HG02798 (cell line): ENCODE measurements at regions not wholly inside any gene's neighbourhood (a gene's known extent, or its start where the extent isn't known, plus 50 kb on each side); places are given as distances from the start of the nearest gene placed in this dataset.

Experiments used
- ATAC-seq: cut with Tn5 transposase; IDR thresholded peaks from one replicate; pipeline ENCODE4 v1.9.1; 2021; ENCODE audit warnings: mild to moderate bottlenecking; ENCODE audit not compliant: unreplicated experiment, poor library complexity

DNA sequence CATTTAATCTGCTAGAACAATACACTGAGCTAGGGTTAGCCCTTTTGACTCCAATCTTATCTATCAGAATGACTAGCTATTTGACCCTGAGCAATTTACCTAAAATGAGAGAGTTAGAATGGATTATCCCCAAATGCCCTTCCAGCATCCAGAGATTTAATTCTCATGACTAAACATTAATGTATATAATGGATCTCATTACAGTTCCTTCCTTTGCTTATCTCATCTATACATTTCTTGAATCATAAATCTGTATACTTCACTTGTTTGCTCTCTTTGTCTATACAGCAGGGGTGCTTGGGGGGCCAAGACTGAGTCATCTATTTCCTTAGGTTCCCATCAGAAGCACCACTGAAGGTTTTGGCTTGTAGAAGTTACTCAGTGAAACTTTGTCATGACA lies 565.8 kb downstream of the IGSF11 start:
- ATAC-seq = no peak

DNA sequence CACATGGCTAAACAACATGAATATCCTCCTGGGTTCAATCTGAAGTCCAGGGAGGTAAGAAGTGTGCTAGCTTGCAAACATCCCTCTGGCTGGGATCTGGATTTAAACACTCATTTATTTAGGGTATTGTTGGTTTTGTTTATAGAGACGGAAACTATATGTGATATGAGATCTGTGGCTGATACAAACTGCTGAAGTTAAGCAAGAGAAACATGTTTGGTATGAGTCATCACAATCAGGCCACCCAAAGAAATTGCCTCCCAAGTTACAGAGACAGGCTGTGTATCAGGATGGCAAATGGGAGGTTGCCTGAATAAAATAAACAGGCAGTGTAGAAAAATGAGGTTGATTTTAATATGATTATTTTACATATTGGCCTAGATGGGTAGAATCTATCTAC lies 562.1 kb downstream of the IGSF11 start:
- no peak for ATAC-seq

DNA sequence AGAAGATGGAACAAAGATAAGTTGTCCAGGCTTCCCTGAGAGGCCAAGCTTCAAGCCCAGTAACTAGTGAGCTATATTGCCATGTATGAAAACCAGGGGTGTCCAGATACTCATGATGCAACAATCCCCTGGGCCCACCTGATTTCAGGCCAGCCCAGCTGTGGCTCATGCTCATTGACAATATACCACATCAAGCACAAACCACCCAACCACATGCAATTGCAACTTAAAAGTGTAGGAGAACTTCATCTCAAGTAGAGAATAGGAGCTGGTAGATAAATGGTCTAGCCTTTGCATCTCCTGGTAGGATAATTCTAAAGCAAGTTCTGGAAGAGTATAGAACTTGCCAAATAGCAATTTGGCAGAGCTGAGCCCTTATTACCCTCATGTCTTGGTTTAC lies 561.3 kb downstream of the IGSF11 start:
- no peak for ATAC-seq

DNA sequence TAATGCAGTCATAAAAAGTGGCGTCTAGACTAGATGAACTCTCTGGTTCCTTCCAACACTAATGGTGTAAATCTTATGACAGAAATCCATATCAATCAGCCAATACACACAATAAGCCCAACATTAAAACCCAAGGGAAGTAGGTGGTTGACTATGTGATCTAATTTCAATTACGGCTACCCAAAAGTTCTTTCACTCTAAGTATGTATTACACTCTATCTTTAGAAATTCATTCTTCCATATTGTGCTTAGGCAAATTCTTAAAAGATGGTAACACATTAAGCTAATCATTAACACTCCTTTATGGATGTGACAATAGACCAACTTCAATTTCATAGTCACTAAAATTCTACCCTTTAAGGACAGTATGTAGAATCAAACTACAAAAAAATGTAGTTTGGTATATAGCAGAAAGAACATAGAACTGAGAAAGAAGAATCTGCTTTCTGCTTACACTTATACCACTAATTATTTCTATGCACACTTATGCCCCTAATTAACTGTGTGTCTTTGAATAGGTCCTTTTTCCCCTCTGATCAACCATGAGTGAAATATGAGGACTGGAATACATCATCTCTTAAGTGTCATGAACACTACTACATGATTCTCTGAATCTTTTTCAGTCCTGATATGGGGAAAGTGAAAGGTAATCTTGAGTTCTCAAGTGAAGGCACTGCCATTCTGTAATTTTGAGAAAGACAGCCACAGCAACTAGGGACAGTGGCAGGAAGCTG lies 557.6 kb downstream of the IGSF11 start:
- ATAC-seq = no peak

DNA sequence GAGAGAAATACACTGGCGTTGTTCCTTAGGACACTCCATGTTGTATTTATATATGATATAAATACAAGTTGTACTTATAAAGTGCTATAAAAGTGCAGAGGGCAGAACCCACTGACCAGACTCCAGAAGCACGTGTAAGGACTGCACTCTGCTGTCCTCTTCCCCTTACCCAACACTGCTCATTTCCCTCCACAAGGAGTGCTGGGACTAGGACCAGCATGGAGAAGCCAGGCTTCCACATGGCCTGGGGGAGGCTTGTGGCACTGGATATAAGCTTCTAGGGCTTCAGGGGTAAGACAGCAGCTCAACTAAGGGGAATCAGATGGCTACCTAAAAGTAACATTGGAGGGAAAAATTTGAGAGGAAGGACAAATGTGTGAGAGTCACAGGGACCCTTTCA lies 556.9 kb downstream of the IGSF11 start:
- ATAC-seq = no peak

DNA sequence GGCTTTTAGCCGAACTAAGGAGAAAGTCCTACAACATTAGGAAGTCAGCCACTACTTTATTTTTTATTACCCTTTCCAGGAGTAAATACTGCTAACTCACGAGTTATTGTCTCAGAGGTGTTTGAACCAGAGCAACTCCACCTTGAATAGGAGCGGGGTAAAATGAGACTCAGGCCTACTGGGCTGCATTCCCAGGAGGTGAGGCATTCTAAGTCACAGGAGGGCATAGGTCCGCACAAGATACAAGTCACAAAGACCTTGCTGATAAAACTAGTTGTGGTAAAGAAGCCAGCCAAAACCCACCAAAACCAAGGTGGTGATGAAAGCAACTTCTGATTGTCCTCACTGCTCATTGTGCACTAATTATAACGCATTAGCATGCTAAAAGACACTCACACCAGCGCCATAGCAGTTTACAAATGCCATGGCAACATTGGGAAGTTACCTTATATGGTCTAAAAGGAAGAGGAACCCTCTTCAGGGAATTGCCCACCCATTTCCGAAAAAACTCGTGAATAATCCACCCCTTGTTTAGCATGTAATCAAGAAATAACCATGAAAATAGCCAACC lies 555.9 kb downstream of the IGSF11 start:
- ATAC-seq = no peak

DNA sequence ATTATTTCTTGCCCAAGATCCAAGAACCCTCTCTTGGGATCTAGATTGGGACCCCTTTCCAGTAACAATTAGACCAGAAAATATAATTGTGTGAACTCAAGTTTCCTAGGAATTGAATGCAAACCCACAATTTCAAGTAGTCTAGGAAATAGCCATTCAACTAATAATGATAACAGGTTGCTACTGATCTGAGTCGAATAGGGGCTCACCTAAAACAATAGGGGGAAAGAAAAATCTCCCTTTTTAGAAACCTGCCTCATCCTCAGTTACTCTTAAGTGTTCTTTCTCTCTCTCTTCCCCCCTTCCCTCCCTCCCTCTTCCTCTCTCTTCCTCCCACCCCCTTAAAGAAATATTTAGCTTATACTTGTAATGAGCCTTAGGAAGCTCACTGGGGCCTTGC lies 555.3 kb downstream of the IGSF11 start:
- no peak for ATAC-seq

DNA sequence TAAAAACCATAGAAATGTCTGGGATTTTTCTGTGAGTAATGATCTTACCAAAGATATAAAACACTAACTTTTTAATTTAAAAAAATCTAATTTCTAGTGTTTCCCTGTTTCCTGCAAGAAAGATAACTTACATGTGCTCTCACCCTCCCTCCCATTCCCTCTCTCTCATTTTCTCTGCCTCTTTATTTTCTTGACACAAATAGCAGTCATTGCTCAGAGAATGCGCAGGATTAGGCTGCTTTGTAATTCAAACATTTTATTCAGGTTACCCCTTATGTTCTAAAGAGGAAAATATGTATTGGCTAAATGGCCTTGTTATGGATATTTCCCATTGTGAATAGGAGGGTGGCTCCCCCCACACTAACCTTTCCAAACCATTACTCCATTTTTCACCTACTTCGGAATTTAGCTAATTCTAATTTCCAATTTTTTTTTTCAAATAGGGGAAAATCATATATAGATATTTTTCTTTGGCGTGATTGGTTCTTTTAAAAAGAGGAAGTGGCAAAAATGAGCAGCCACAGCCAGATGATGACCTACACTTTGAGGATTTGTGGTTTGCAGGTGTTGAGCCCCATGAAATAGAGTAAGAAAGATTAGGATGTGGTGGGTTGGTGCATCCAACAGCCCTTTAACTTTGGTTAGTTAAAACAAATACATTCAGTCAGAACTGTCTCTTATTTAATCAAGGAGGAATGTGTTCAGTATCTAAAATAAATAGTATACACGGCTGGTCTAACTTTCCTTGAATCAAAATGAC lies 554.4 kb downstream of the IGSF11 start:
- ATAC-seq = peak; percentile 33

DNA sequence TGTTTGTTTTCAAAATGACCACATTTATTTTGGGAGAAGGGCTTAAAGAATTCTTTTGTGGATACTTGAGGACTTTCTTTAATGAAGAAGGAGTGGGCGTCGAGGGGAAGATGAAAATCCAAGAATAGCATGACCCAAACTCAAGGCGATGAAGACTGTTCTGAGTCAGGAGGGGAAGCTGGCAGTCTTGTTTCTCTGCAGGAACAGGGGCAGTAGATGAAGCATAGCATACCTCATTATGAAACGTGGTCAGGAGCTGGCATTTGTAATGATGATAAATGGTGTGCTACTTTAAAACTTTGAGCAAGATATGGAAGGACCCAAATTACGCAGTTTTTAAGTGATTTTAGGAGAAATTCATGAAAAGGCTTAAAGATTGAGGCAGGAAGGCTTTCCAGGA lies 549.0 kb downstream of the IGSF11 start:
- no peak for ATAC-seq

DNA sequence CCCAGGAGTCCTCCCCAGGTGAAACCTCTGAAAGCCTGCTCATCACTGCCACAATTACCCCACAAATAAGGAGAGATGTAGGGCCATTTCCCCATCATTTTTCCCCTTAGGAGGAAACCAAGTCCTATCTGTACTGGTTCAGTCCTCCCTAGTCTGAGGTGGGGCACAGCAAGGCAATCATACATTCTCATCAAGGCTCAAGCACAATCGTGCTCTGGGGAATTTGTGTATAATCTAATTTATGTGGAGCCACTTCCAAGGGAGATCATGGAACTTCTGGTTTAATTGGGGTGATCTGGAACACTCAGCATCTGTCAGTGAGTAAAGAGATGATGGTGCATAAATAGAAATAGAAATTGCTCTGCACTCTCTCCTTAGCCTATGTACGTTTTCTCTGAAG lies 546.9 kb downstream of the IGSF11 start:
- ATAC-seq = no peak

DNA sequence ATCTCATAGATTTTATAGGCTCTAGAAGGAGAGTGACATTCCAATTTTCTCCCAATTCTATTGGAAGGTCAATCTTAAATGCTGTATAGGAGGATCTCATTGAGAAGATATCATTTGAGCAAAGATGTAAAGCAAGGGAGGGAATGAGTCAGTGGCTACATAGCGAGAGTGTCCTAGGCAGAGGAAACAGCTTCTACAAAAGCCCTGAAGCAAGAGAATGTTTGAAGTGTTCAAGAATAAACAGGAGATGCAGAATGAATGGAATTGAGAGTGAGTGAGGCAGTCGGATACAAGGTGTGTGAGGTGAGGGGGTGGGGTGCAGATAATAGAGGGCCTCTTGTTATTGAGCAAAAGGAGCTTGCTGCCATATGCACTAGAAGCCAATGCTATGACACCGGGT lies 545.9 kb downstream of the IGSF11 start:
- no peak for ATAC-seq

DNA sequence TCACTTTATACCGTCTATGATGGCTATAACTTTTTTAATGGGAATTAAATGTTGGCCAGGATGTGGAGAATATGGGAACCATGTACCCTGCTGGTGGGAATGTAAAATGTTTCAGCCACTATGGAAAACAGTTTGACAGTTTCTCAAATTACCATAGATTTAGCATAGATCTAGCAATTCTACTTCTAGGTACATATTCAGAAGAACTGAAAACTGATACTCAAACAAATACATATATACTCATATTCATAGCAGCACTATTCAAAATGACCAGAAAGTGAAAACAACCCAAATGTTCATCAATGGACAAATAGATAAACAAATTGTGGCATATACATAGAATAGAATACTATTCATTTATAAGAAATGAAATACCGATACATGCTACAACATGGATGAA lies 539.4 kb downstream of the IGSF11 start:
- ATAC-seq = no peak

DNA sequence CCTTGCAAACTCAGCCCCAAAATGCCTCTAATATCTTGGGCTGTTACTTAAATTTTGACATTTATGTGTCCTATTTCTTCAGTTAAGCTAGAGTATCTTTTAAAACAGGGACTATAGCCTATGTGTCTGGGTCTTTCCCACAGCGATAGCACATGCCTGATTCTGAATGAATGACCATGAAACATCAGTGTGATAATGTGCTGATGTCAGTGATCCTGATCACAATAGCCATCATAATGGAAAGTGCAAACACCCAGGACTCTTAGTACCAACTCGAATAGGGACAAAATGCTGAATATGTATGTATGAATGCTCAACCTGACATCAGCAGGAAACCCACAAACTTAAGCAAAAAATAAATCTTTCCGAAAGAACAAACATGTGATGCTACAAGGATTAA lies 537.4 kb downstream of the IGSF11 start:
- no peak for ATAC-seq

DNA sequence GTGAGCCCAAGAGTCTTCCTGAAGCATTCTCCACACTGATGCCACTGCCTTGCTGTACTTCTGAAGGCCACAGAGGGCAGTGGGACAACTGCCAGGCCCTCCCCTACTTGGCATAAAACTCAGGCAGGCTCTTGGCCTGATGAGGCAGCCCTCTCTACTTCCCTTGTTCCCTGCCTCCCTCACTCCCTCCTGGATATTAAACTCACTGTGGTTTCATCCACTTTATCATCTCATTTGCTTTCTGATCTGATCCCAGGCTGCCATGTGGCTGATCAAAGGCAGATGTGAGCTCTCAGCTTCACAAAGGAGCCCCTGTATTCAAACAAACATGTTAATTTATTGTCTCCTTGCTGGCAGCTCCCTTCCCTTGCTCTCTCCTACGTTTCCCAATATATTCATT lies 533.5 kb downstream of the IGSF11 start:
- ATAC-seq = no peak

DNA sequence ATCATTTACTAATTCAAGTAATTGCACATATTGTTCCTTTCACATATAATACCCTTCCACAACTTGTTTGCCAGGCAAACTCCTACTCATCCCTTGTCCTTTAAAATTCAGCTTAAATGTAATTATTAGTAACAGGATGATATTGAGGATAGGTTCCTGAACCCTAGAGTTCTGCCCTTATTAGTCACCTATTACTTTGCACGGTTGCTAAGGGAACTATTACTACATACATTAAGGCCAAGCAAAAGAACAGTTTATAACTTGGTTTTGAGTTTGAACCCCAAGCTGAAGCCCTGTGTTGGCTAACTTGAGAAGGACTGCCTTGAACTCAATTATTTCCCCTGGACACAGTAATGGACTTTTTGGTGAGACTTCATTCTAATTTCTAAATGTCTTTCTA lies 529.7 kb downstream of the IGSF11 start:
- ATAC-seq = no peak

DNA sequence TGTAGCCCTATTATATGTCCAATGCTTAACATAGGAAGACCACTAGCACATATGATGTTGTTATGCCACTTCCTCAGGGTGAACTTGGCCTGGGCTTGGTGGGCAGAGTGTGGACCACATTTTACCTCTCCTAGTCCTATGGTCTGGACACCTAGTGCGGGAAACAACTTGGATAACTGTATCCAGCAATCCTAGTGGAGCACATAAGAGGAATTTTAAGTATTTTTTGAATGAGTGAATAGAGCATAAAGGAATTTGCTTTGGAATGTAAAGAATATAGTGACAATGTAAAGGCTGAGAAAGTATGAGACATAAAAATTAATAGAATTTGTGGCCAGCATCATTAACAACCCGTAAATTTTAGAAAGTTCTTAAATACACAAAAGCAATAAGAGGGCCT lies 528.9 kb downstream of the IGSF11 start:
- ATAC-seq = no peak

DNA sequence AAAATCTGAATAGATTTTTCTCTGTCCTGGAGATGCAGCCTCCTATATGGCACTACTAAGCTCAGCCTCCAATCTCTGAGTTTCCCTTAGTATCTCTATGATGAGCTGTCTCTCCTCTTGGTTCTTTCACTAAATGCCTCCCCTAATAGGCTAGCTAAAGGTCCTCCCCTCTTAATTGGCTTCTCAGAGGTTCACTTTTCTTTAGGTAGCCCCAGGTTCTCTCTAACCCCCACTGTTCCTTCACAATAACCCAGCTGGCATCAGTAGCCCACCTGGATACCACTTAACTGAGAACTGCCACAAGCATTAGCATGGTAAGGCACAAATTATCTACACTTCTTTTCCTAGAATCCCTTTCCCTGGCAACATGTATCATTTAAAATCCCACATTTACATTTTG lies 523.2 kb downstream of the IGSF11 start:
- ATAC-seq = no peak

DNA sequence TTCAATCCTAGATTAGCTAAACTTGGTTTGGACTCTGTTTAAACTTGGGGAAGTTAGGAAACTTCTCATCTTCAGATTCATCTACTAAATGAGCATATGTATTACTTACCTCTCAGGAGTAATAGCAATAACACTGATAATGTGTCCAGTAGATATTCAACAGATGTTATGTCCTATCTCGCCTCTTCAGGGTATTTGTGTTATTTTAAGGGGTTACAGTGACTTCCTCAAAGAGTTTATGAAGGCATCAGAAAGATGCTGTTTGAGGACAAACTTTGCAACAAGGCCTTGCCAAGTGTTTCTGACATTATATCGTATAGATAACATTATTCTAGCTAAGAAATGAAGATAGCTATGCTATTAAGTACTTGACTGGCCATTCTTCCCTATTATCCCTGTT lies 522.3 kb downstream of the IGSF11 start:
- ATAC-seq = no peak

DNA sequence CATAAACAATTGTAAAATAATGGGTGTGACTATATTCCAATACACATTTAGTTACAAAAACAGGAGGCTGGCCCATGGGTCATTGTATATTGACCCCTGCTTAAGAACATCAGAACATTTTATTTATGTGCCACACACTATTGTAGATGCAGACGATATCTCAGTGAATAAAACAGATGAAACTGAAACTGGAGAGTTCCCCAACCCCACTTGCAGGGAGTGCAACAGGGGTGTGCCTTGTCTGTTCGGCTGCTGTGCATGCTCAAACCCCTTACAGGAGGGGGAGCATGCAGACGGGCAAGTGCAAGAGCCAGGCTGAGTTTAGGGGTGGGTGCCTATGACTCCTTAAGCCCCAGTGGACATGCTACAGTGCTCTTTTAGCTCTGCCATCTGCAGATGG lies 509.6 kb downstream of the IGSF11 start:
- ATAC-seq = no peak

DNA sequence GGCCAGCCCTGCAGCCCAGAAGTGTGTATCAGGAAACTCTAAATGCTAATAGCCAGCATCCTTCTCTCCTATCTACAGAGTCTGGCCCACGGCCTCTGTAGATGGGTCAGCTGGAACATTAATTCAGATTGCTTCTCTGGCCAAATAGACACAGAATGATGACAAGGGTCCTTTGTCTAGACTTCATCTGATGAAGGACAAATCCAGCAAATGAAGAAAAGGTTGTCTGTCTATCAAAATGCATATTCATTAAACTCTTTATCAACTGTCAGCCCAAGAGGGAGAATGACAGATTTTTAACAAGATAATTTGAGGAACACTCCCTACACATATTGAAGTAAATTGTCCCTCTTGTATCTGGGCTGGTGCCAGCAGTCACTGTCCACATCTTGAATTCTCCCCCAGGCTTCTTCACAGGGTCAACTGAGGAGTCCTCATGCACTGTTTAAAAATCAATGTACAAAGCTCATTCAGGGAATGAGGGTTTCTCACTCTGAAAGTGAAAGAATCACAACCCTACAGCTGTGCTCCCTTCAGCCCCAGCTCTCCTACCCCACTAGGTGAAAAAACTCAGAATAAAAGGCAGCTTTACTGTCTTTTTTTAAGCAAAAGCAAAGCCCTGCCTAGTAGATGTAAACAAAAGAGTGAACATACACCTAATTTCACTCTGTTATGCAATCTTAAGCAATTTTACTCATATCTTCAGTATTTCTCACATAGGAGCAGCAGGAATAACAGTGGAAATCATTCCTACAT lies 507.7 kb downstream of the IGSF11 start:
- ATAC-seq = peak; percentile 82

DNA sequence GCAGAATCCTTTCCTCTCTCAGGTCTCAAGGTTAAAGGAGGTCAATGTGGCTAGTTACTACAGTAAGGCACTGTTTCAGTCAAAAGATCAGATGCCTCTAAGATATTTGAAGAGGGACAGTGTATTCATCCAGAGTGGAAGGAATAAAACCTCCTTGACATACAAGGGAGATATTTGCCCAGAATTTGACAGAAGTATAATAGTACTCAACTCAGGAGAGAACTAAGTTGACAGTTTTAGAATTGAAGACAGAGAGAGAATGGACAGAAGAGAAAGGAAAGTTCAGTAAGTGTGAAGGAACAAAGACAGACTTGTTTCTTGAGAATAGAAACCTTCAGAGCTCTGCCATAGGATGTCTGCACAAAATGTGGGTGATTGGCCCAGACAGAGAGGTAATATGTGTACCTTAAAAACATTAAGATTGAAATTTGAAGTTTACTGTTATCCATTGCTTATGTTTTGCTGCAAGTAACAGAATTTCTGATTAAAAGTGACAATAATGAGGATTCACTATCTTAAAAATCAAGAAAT lies 507.1 kb downstream of the IGSF11 start:
- peak; percentile 39 for ATAC-seq
